Panc1 (cell line): ENCODE measurements at regions not wholly inside any gene's neighbourhood (a gene's known extent, or its start where the extent isn't known, plus 50 kb on each side); places are given as distances from the start of the nearest gene placed in this dataset.
"Not testable (repeated sequence)": the region's sequence is repeated elsewhere in the genome, so short reads cannot be mapped to it uniquely, and the experiment has no call there.

Experiments
- CTCF ChIP-seq: fragments of 450-650 bp; IDR thresholded peaks from 2 replicates; pipeline ENCODE4 v1.5.1; 2017; ENCODE audit warnings: mild to moderate bottlenecking
- POLR2AphosphoS5 ChIP-seq: IDR thresholded peaks from 2 replicates; pipeline ENCODE4 v1.6.1; 2012; ENCODE audit warnings: mild to moderate bottlenecking, low read depth, low read length, moderate library complexity
- TF ChIP-seq, protein P1 (sequence below), 2 experiments: IDR thresholded peaks; 2 replicates each; pipeline ENCODE4 v1.6.1; 2011 to 2012; ENCODE audit warnings: low read depth in 2 of 2, control low read depth in 1 of 2, low read length in 1 of 2, mild to moderate bottlenecking in 1 of 2, moderate library complexity in 1 of 2; ENCODE audit not compliant: insufficient read depth in 1 of 2

DNA sequence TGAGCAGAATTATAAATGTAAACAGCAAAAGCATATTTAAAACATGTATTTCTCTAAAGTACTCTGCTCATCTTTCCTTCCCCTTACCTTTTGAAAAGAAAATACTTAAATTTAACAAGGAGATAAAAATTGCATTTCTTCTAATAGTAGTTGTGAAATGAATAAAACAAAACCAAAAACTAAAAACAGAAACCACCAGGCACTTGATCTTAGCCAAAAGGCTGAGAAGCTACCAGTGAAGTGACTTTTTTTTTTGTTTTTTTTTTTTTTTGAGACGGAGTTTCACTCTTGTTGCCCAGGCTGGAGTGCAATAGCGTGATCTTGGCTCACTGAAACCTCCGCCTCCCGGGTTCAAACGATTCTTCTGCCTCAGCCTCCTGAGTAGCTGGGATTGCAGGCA, 116.5 kb upstream of the GC start:
- not testable (repeated sequence) for TF ChIP-seq POLR2AphosphoS5, CTCF
- TF ChIP-seq, protein P1, sequence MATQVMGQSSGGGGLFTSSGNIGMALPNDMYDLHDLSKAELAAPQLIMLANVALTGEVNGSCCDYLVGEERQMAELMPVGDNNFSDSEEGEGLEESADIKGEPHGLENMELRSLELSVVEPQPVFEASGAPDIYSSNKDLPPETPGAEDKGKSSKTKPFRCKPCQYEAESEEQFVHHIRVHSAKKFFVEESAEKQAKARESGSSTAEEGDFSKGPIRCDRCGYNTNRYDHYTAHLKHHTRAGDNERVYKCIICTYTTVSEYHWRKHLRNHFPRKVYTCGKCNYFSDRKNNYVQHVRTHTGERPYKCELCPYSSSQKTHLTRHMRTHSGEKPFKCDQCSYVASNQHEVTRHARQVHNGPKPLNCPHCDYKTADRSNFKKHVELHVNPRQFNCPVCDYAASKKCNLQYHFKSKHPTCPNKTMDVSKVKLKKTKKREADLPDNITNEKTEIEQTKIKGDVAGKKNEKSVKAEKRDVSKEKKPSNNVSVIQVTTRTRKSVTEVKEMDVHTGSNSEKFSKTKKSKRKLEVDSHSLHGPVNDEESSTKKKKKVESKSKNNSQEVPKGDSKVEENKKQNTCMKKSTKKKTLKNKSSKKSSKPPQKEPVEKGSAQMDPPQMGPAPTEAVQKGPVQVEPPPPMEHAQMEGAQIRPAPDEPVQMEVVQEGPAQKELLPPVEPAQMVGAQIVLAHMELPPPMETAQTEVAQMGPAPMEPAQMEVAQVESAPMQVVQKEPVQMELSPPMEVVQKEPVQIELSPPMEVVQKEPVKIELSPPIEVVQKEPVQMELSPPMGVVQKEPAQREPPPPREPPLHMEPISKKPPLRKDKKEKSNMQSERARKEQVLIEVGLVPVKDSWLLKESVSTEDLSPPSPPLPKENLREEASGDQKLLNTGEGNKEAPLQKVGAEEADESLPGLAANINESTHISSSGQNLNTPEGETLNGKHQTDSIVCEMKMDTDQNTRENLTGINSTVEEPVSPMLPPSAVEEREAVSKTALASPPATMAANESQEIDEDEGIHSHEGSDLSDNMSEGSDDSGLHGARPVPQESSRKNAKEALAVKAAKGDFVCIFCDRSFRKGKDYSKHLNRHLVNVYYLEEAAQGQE (IDR thresholded peaks at IDR 0.05; ENCODE audit: insufficient read depth in 1 of 2, low read depth in 2 of 2, low read length in 1 of 2): not testable (repeated sequence)
